ENCODE measurements at regions not wholly inside any gene's neighbourhood (a gene's known extent, or its start where the extent isn't known, plus 50 kb on each side); places are given as distances from the start of the nearest gene placed in this dataset.
"Not testable (repeated sequence)": the region's sequence is repeated elsewhere in the genome, so short reads cannot be mapped to it uniquely, and the experiment has no call there.

DNA sequence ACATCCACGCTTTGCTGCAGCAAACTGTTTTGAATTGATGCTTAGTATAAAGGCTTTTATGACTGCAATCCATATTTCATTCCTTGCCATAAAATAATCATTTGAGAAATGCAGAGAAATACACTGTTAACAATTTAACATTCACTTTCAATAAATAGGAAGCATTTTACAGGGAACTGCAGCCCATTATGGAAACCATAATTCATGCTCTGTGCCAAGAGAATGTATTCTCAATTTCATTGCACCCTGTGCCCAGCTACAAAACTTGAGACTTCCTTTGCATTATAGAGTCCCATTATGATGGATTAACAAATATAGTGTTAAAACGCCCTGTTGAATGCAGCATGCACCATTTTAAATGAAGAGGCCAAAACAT, 134.0 kb downstream of the MED10 start:
- no peak overlapping the region for H2AFZ ChIP-seq (replicated peaks)
- H3K4me3 Mint-ChIP-seq = no peak overlapping the region
- H3K4me2 ChIP-seq = no peak overlapping the region
- H3K9me3 Mint-ChIP-seq = no peaks in the 10 kb centered on the region
- H3K9ac ChIP-seq = no peak overlapping the region
- no peaks in the 10 kb centered on the region for H3K27me3 ChIP-seq
- H3K4me1 Mint-ChIP-seq = no peaks in the 10 kb centered on the region
- TF ChIP-seq, protein P1, sequence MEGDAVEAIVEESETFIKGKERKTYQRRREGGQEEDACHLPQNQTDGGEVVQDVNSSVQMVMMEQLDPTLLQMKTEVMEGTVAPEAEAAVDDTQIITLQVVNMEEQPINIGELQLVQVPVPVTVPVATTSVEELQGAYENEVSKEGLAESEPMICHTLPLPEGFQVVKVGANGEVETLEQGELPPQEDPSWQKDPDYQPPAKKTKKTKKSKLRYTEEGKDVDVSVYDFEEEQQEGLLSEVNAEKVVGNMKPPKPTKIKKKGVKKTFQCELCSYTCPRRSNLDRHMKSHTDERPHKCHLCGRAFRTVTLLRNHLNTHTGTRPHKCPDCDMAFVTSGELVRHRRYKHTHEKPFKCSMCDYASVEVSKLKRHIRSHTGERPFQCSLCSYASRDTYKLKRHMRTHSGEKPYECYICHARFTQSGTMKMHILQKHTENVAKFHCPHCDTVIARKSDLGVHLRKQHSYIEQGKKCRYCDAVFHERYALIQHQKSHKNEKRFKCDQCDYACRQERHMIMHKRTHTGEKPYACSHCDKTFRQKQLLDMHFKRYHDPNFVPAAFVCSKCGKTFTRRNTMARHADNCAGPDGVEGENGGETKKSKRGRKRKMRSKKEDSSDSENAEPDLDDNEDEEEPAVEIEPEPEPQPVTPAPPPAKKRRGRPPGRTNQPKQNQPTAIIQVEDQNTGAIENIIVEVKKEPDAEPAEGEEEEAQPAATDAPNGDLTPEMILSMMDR (IDR thresholded peaks at IDR 0.05) = no peak
- no peak for TF ChIP-seq EZH2phosphoT487 (IDR thresholded peaks at IDR 0.05)
- no peak for TF ChIP-seq EZH2 (IDR thresholded peaks at IDR 0.05)
- H3K27ac Mint-ChIP-seq = no peak overlapping the region
- no peaks in the 10 kb centered on the region for H4K20me1 ChIP-seq (ENCODE audit: low read depth)
- no peaks in the 10 kb centered on the region for H3K4me1 ChIP-seq
- no peak for DNase-seq (ENCODE audit: low spot score)
- no peaks in the 10 kb centered on the region for H3K36me3 ChIP-seq
- peaks cover 5% of the 10 kb centered on the region for H3K27me3 Mint-ChIP-seq (ENCODE audit: insufficient read depth, low read depth)
- H3K27ac ChIP-seq = no peak overlapping the region
- no peaks in the 10 kb centered on the region for H3K79me2 ChIP-seq (ENCODE audit: low read depth)
- no peak overlapping the region for H3K4me3 ChIP-seq
- no peaks in the 10 kb centered on the region for H3K36me3 Mint-ChIP-seq
- no peaks in the 10 kb centered on the region for H3F3A ChIP-seq (ENCODE audit: low read depth)
- peaks cover 8% of the 10 kb centered on the region for H3K9me3 ChIP-seq (ENCODE audit: low read depth)

DNA sequence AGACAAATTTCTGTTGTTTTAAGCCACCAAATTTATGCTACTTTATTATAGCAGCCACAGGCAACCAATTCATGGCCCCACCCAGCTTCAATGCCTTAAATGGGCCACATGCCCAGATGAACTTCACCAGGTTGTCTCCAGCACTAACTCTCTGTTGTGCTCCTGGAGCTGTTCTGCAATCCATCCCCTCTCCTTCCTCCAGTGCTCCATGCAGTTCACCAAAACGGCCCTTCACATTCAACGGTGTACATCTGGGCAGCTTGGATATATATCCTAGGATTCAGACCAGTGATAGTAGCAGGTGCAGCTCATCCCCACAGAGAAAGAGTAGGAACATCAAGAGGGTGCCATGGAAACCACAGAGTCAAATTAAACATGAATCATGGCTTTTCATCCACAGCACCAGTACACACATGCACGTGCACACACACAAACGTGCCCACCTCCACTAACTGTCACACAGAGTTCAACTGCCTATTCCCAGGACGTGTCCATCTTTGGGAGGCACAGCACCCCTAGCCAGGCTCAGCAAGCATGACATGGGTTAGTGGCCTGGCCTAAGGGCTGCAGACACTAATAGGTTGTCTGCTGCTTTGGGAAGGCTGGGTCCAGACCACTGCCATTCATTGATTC, 134.5 kb downstream of the MED10 start:
- Mint-ChIP-seq H3K4me1 (no peaks in the 10 kb centered on the region), H3K36me3 (no peaks in the 10 kb centered on the region), H3K27me3 (ENCODE audit: insufficient read depth, low read depth) (peaks cover 5% of the 10 kb centered on the region), H3K27ac (peak overlapping the region; percentile 39), H3K9me3 (peaks cover 2% of the 10 kb centered on the region), H3K4me3 (no peak overlapping the region)
- Histone ChIP-seq H3F3A (ENCODE audit: low read depth) (no peaks in the 10 kb centered on the region), H3K4me1 (no peaks in the 10 kb centered on the region), H3K9me3 (ENCODE audit: low read depth) (peaks cover 9% of the 10 kb centered on the region), H3K36me3 (no peaks in the 10 kb centered on the region), H3K27me3 (no peaks in the 10 kb centered on the region), H3K4me3 (no peak overlapping the region), H3K27ac (no peak overlapping the region), H4K20me1 (ENCODE audit: low read depth) (no peaks in the 10 kb centered on the region), H3K9ac (no peak overlapping the region), H3K79me2 (ENCODE audit: low read depth) (no peaks in the 10 kb centered on the region), H3K4me2 (no peak overlapping the region), H2AFZ (replicated peaks) (no peak overlapping the region)
- no peak for DNase-seq (ENCODE audit: low spot score)
- no peak for TF ChIP-seq EZH2phosphoT487 (IDR thresholded peaks at IDR 0.05)
- TF ChIP-seq EZH2 (IDR thresholded peaks at IDR 0.05) = no peak
- TF ChIP-seq, protein P1 (IDR thresholded peaks at IDR 0.05) = no peak

DNA sequence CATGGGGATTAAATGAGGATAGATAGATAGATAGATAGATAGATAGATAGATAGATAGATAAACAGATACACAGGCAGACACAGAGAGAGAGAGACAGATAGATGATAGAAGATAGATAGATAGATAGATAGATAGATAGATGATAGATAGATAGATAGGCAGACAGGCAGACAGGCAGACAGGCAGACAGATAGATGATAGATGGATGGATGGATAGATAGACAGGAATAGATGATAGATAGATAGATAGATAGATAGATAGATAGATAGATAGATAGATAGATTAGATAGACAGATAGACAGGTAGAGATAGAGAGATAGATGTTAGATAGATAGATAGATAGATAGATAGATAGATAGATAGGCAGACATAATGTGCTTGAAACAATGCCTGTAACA, 137.3 kb downstream of the MED10 start:
- H3K4me2 ChIP-seq; H2AFZ ChIP-seq (replicated peaks); H3K79me2 ChIP-seq (ENCODE audit: low read depth); H3K36me3 Mint-ChIP-seq; H3K4me1 Mint-ChIP-seq; H4K20me1 ChIP-seq (ENCODE audit: low read depth); H3K9ac ChIP-seq; DNase-seq (ENCODE audit: low spot score); H3K27ac ChIP-seq; H3K9me3 ChIP-seq (ENCODE audit: low read depth); H3K4me1 ChIP-seq; H3K9me3 Mint-ChIP-seq; H3K4me3 Mint-ChIP-seq; H3K36me3 ChIP-seq; H3K27me3 ChIP-seq; H3K4me3 ChIP-seq; H3K27me3 Mint-ChIP-seq (ENCODE audit: insufficient read depth, low read depth); H3F3A ChIP-seq (ENCODE audit: low read depth); H3K27ac Mint-ChIP-seq: not testable (repeated sequence)

DNA sequence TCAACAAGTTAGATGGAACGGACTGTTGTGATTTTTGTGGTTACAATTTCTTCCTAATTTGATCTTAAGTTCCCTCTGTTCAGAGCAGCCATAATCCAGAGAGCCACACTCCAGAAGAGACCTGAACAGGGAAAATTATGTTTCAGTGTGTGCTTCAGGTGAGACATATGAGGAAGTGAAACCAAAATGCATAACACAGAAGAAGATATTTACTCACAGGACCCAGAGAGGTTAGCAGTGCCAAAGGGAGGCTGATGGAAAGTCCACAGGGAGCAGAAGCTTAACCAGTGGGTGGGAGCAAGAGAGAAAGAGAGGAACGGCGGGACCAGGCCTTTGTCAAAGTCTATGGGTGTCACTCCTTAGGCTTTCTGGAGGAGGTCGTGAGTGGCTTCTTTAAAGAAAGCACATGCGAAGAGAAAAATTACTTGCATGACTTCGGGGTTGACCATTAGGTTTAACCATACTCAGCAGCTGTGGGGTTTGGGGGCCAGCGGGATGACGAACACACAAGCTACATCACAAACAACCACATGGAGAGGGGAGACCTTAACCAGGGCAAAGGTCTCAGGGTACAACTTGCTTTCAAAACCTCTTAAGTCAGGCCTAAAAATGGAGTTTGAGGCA, 141.4 kb downstream of the MED10 start:
- H2AFZ ChIP-seq (replicated peaks) = no peak overlapping the region
- H3K27me3 Mint-ChIP-seq (ENCODE audit: insufficient read depth, low read depth) = peaks cover 4% of the 10 kb centered on the region
- H3K27me3 ChIP-seq = no peaks in the 10 kb centered on the region
- no peak for DNase-seq (ENCODE audit: low spot score)
- no peaks in the 10 kb centered on the region for H3K36me3 ChIP-seq
- no peak overlapping the region for H3K9ac ChIP-seq
- peaks cover 4% of the 10 kb centered on the region for H3K9me3 Mint-ChIP-seq
- no peak overlapping the region for H3K4me3 ChIP-seq
- no peak for TF ChIP-seq EZH2 (IDR thresholded peaks at IDR 0.05)
- TF ChIP-seq, protein P1 (IDR thresholded peaks at IDR 0.05) = no peak
- TF ChIP-seq EZH2phosphoT487 (IDR thresholded peaks at IDR 0.05) = no peak
- no peak overlapping the region for H3K4me2 ChIP-seq
- no peak overlapping the region for H3K4me3 Mint-ChIP-seq
- H4K20me1 ChIP-seq (ENCODE audit: low read depth) = no peaks in the 10 kb centered on the region
- H3K36me3 Mint-ChIP-seq = no peaks in the 10 kb centered on the region
- no peaks in the 10 kb centered on the region for H3K79me2 ChIP-seq (ENCODE audit: low read depth)
- no peak overlapping the region for H3K27ac Mint-ChIP-seq
- no peaks in the 10 kb centered on the region for H3K4me1 ChIP-seq
- H3K27ac ChIP-seq = no peak overlapping the region
- peaks cover 9% of the 10 kb centered on the region for H3K9me3 ChIP-seq (ENCODE audit: low read depth)
- H3K4me1 Mint-ChIP-seq = no peaks in the 10 kb centered on the region
- H3F3A ChIP-seq (ENCODE audit: low read depth) = no peaks in the 10 kb centered on the region

Data from neural progenitor cell (in vitro differentiated cells).